Keratinocyte (primary cell): ENCODE measurements at regions not wholly inside any gene's neighbourhood (a gene's known extent, or its start where the extent isn't known, plus 50 kb on each side); places are given as distances from the start of the nearest gene placed in this dataset.
"Not testable (repeated sequence)": the region's sequence is repeated elsewhere in the genome, so short reads cannot be mapped to it uniquely, and the experiment has no call there.

Experiments used
- DNase-seq: peaks from one replicate; pipeline ENCODE4 v3.0.0-alpha.2; 2011; ENCODE audit warnings: low read depth, missing footprints, low spot score
- FAIRE-seq: peaks from 2 replicates; lab custom pipeline; 2011; peaks lifted over from hg19 to GRCh38; lab: Jason Lieb, UNC
- H2AFZ ChIP-seq: 2 replicates; pipeline ENCODE4 v1.6.0; 2012; ENCODE audit warnings: low read length, control low read depth, inconsistent platforms; ENCODE audit not compliant: control insufficient read depth
- H3K27ac ChIP-seq: 2 replicates; pipeline ENCODE4 v1.5.1; 2011; ENCODE audit warnings: low read length; ENCODE audit not compliant: control insufficient read depth, insufficient read depth
- H3K27me3 ChIP-seq: 3 replicates; pipeline ENCODE4 v1.6.0; 2011; ENCODE audit warnings: low read length; ENCODE audit not compliant: control insufficient read depth, insufficient read depth; ENCODE audit errors: extremely low read depth
- H3K36me3 ChIP-seq, 2 experiments: 2 replicates in 1 of 2; 3 replicates in 1 of 2; pipeline ENCODE4 v1.5.1; 2011; ENCODE audit warnings: low read length in 2 of 2, mild to moderate bottlenecking in 1 of 2; ENCODE audit not compliant: control insufficient read depth in 2 of 2, insufficient read depth in 2 of 2; ENCODE audit errors: extremely low read depth in 1 of 2
- H3K4me1 ChIP-seq: 3 replicates; pipeline ENCODE4 v1.5.1; 2011; ENCODE audit warnings: low read length; ENCODE audit not compliant: control insufficient read depth, insufficient read depth; ENCODE audit errors: extremely low read depth
- H3K4me2 ChIP-seq: 3 replicates; pipeline ENCODE4 v1.6.0; 2011; ENCODE audit warnings: low read depth, low read length; ENCODE audit not compliant: control insufficient read depth, insufficient read depth; ENCODE audit errors: extremely low read depth
- H3K4me3 ChIP-seq, 3 experiments: fragments of 200-600 bp in 1 of 3; sonication (generic) in 1 of 3; 2 replicates in 2 of 3; 3 replicates in 1 of 3; pipeline ENCODE4 v1.5.1; 2011 to 2016; ENCODE audit warnings: low read length in 3 of 3, mild to moderate bottlenecking in 3 of 3, control low read depth in 2 of 3, inconsistent platforms in 1 of 3, low read depth in 1 of 3, mixed read lengths in 1 of 3, mixed run types in 1 of 3, moderate library complexity in 1 of 3; ENCODE audit not compliant: control insufficient read depth in 2 of 3, insufficient read depth in 2 of 3; ENCODE audit errors: extremely low read depth in 1 of 3
- H3K79me2 ChIP-seq: 2 replicates; pipeline ENCODE4 v1.6.0; 2012; ENCODE audit warnings: low read length; ENCODE audit not compliant: control insufficient read depth, insufficient read depth
- H3K9ac ChIP-seq: 3 replicates; pipeline ENCODE4 v1.6.0; 2011; ENCODE audit warnings: low read length; ENCODE audit not compliant: control insufficient read depth, insufficient read depth; ENCODE audit errors: extremely low read depth
- H3K9me1 ChIP-seq: 3 replicates; pipeline ENCODE4 v1.6.0; 2011; ENCODE audit warnings: low read length; ENCODE audit not compliant: control insufficient read depth, insufficient read depth; ENCODE audit errors: extremely low read depth
- H3K9me3 ChIP-seq: 2 replicates; pipeline ENCODE4 v1.5.1; 2012; ENCODE audit warnings: low read depth, low read length; ENCODE audit not compliant: control insufficient read depth
- H4K20me1 ChIP-seq: 3 replicates; pipeline ENCODE4 v1.6.0; 2011; ENCODE audit warnings: low read length; ENCODE audit not compliant: control insufficient read depth, insufficient read depth; ENCODE audit errors: extremely low read depth
- CTCF ChIP-seq, 3 experiments: IDR thresholded peaks in 1 of 3; conservative IDR thresholded peaks in 1 of 3; optimal IDR thresholded peaks in 1 of 3; 2 replicates in 2 of 3; 3 replicates in 1 of 3; pipeline versions ENCODE3 to v1.5.1; 2011; ENCODE audit warnings: low read length in 3 of 3, mild to moderate bottlenecking in 3 of 3, moderate library complexity in 2 of 3, control low read depth in 1 of 3, inconsistent platforms in 1 of 3; ENCODE audit not compliant: insufficient read depth in 2 of 3; ENCODE audit errors: extremely low read depth in 1 of 3
- EZH2 ChIP-seq: IDR thresholded peaks from one replicate; pipeline ENCODE4 v1.6.1; 2012; ENCODE audit warnings: inconsistent platforms, mild to moderate bottlenecking, low read length, moderate library complexity
- dilution Hi-C: fragments of 300-500 bp; cut with MboI; formaldehyde crosslinking; loops from one replicate; pipeline ENCODE4 v1.7.0; 2020; ENCODE audit warnings: low sequenced_read_pairs; ENCODE audit not compliant: extremely low pct_ligation_motif_present

- Histone ChIP-seq H3K79me2 (no peaks in the 10 kb centered on the region), H3K4me1 (peaks cover 17% of the 10 kb centered on the region), H2AFZ (peak overlapping the region; percentile 38), H3K4me2 (peak overlapping the region; percentile 82), H3K9ac (no peak overlapping the region), H3K9me3 (no peaks in the 10 kb centered on the region), H4K20me1 (no peaks in the 10 kb centered on the region), H3K27me3 (no peaks in the 10 kb centered on the region), H3K27ac (peak overlapping the region; percentile 67), H3K9me1 (no peaks in the 10 kb centered on the region), H3K4me3 (peak overlapping the region in 2 of 3 experiments; percentile 42 to 47), H3K36me3 (no peaks in the 10 kb centered on the region)
- dilution Hi-C loops, result no loop called here
- peak; percentile 99 for FAIRE-seq
- TF ChIP-seq EZH2 (no peak), CTCF (optimal IDR thresholded peaks at IDR 0.05 in 1 of 3, IDR thresholded peaks at IDR 0.05 in 1 of 3, conservative IDR thresholded peaks at IDR 0.05 in 1 of 3; ENCODE audit: extremely low read depth in 1 of 3, insufficient read depth in 2 of 3, low read length in 3 of 3) (peak in 1 of 3 experiments; percentile 5)
- DNase-seq, result peak; percentile 82
These were observed 458.4 kb upstream of the LRRC7 start for GRCh38 chr1:69109277-69109676.

GRCh38 chr1:69110851-69111250 is 456.9 kb upstream of the LRRC7 start:
- Histone ChIP-seq H3K36me3 (no peaks in the 10 kb centered on the region), H4K20me1 (no peaks in the 10 kb centered on the region), H3K27me3 (no peaks in the 10 kb centered on the region), H3K9ac (no peak overlapping the region), H2AFZ (no peak overlapping the region), H3K9me3 (no peaks in the 10 kb centered on the region), H3K4me1 (peaks cover 17% of the 10 kb centered on the region), H3K9me1 (no peaks in the 10 kb centered on the region), H3K79me2 (no peaks in the 10 kb centered on the region), H3K4me3 (no peak overlapping the region), H3K4me2 (no peak overlapping the region), H3K27ac (no peak overlapping the region)
- dilution Hi-C loops, result no loop called here
- no peak for DNase-seq
- FAIRE-seq, result peak; percentile 51
- no peak for TF ChIP-seq CTCF (optimal IDR thresholded peaks at IDR 0.05 in 1 of 3, IDR thresholded peaks at IDR 0.05 in 1 of 3, conservative IDR thresholded peaks at IDR 0.05 in 1 of 3; ENCODE audit: extremely low read depth in 1 of 3, insufficient read depth in 2 of 3, low read length in 3 of 3)
- no peak for TF ChIP-seq EZH2

GRCh38 chr1:69120126-69120741 is 447.5 kb upstream of the LRRC7 start:
- H3K4me1 ChIP-seq, H3K27ac ChIP-seq, H3K9ac ChIP-seq, H3K9me1 ChIP-seq, dilution Hi-C loops, H4K20me1 ChIP-seq, H3K4me2 ChIP-seq, H3K27me3 ChIP-seq, H3K9me3 ChIP-seq, FAIRE-seq, H3K36me3 ChIP-seq, H3K4me3 ChIP-seq, DNase-seq, H3K79me2 ChIP-seq, H2AFZ ChIP-seq: not testable (repeated sequence)
